GM12864 (cell line): ENCODE measurements at regions not wholly inside any gene's neighbourhood (a gene's known extent, or its start where the extent isn't known, plus 50 kb on each side); places are given as distances from the start of the nearest gene placed in this dataset.

Source experiments
- DNase-seq: peaks from one replicate; pipeline ENCODE4 v3.0.0-alpha.2; 2011; ENCODE audit warnings: low read depth
- H3K4me3 ChIP-seq: 2 replicates; pipeline ENCODE4 v1.5.1; 2011; ENCODE audit warnings: mild to moderate bottlenecking, low read depth, low read length, control low read depth
- TF ChIP-seq, protein P1 (sequence below): IDR thresholded peaks from 2 replicates; pipeline ENCODE4 v1.5.1; 2011; ENCODE audit warnings: low read depth, mild to moderate bottlenecking, moderate library complexity, low read length, control low read depth, inconsistent platforms; ENCODE audit errors: missing control alignments

DNA sequence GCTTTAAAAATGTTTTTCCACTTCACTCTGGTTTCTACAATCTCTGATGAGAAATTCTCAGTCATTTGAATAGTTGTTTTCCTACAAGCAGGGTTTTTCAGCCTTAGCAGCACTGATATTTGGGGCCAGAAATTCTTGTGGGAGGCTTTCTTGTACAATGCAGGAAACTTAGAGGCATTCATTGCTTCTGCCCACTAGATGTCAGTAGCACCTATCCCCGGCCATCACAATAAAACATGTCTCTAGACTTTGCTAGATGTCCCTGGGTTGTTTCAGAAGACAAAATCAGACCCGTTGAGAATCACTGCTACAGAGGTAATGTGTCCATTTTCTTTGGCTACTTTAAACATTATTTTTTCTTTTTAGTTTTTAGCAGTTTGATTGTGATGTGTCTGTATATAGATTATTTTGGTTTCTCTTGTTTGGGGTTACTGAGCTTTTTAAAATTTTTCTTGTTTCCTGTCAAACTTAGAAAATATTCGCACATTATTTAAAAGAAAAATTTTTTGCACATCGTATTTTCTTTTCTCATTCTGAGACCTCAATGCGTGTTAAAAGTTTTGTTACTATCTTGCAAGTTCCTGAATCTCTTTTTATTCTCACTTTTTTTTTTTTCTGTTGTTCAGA is 60.8 kb upstream of the CCDC179 start:
- TF ChIP-seq, protein P1, sequence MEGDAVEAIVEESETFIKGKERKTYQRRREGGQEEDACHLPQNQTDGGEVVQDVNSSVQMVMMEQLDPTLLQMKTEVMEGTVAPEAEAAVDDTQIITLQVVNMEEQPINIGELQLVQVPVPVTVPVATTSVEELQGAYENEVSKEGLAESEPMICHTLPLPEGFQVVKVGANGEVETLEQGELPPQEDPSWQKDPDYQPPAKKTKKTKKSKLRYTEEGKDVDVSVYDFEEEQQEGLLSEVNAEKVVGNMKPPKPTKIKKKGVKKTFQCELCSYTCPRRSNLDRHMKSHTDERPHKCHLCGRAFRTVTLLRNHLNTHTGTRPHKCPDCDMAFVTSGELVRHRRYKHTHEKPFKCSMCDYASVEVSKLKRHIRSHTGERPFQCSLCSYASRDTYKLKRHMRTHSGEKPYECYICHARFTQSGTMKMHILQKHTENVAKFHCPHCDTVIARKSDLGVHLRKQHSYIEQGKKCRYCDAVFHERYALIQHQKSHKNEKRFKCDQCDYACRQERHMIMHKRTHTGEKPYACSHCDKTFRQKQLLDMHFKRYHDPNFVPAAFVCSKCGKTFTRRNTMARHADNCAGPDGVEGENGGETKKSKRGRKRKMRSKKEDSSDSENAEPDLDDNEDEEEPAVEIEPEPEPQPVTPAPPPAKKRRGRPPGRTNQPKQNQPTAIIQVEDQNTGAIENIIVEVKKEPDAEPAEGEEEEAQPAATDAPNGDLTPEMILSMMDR, result peak; percentile 72
- no peak for DNase-seq
- H3K4me3 ChIP-seq, result no peak overlapping the region

- no peak for DNase-seq
- no peak overlapping the region for H3K4me3 ChIP-seq
- TF ChIP-seq, protein P1, result no peak
Observed at GRCh38 chr11:22922672-22923071, 62.4 kb upstream of the CCDC179 start.

DNA sequence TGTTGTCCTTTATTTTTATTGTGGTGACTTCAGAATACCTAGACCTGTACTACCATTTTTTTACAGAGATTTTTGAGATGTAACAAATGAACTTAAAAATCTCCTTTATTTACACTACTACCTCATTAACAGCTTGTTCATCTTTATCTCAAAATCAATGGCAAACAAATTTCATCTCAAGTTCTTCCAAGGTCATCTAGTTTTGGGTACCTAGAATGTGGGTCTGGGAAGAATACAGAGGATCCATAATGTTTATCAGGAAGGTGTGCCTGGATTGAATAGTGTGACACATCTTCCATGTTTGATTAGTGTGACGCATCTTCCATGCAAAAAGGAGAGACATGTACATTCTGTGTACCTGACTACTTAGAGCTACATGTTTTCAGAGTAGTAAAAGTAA is 63.3 kb upstream of the CCDC179 start:
- DNase-seq, result no peak
- H3K4me3 ChIP-seq, result no peak overlapping the region
- TF ChIP-seq, protein P1, result no peak

DNA sequence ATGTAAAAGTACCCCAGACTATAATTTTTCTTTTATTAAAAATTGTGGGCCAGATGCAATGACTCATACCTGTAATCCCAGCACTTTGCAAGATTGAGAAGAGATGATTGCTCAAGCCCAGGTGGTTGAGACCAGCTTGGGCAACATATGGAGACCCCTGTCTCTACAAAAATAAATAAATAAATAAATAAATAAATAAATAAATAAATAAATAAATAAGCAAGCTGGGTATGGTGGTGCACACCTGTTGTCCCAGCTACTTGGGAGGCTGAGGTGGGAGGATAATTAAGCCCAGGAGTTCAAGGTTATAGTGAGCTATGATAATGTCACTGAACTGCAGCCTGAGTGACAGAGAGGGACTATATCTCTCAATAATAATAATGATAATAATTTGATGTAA is 66.1 kb upstream of the CCDC179 start:
- no peak overlapping the region for H3K4me3 ChIP-seq
- DNase-seq, result no peak
- TF ChIP-seq, protein P1, result no peak

DNA sequence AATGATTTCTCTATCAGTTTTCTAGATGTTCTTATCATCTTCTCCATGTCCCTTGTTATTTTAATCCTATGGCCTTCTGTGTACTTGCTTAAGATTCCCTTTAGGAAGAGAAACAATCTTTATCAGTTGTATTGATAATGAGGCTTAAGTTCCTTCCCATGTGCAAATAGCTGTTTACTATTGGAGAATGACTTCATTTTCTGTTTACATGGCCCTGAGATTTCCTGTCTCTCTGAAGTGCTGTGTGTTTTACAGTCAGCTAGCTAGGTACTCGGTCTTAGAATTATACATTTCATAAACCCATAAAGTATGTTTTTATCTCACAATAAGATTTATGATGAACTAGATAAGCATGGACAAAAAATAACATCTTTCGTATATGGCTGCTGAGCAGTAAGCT is 67.5 kb upstream of the CCDC179 start:
- no peak for DNase-seq
- TF ChIP-seq, protein P1, result no peak

GRCh38 chr11:22928207-22928917 is 68.1 kb upstream of the CCDC179 start:
- DNase-seq, result no peak
- TF ChIP-seq, protein P1, result peak; percentile 25
- no peak overlapping the region for H3K4me3 ChIP-seq

More for the DNA sequence above, 67.5 kb upstream of the CCDC179 start:
- no peak overlapping the region for H3K4me3 ChIP-seq
